Hippocampal formation (tissue), 2 donors: ENCODE measurements at regions not wholly inside any gene's neighbourhood (a gene's known extent, or its start where the extent isn't known, plus 50 kb on each side); places are given as distances from the start of the nearest gene placed in this dataset.

ENCODE experiments used
- DNase-seq, 2 donors: peaks; one replicate each; lab custom pipeline; 2025; lab: John Stamatoyannopoulos, UW

GRCh38 chr1:73953586-73953985, 244.4 kb downstream of the LRRIQ3 start:
- DNase-seq: no peak

GRCh38 chr1:73953186-73953585, 244.8 kb downstream of the LRRIQ3 start:
- no peak for DNase-seq

GRCh38 chr1:73948055-73948454, 249.9 kb downstream of the LRRIQ3 start:
- DNase-seq: no peak

DNA sequence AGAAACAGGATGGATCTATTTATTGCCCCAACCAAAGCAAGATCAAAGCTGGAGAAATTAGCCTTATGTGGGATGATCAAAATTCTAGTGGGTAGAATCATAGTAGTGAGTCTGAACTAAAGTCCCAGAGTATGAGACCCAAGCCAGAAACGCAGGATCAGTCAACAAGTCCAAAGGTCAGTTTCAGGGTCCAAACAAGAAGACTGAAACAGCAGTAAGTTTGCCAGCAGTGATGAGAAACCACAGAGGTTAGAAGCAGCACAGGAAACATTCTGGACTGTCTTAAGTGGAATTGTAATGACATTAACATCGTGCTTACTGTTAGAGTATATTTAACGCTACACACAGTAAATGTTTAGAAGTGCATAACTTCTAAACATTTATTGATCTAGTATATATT, 251.0 kb downstream of the LRRIQ3 start:
- DNase-seq: no peak

- DNase-seq: no peak
These were observed 254.7 kb downstream of the LRRIQ3 start for GRCh38 chr1:73943270-73943669.

GRCh38 chr1:73930293-73930692, 267.7 kb downstream of the LRRIQ3 start:
- DNase-seq: no peak

- no peak for DNase-seq
These were observed 283.0 kb downstream of the LRRIQ3 start for GRCh38 chr1:73914951-73915350.

DNA sequence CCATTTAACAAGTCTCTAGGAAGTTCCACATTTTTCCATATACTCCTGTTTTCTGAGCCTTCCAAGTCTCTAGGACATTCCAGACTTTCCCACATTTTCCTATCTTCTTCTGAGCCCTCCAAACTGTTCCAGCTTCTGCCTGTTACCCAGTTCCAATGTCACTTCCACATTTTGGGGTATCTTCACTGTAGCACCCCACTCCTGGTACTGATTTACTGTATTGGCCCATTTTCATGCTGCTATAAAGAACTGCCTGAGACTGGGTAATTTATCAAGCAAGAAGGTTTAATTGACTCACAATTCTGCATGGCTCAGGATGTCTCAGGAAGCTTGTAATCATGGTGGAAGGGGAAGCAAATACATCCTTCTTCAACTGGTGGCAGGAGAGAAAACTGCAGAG, 285.0 kb downstream of the LRRIQ3 start:
- DNase-seq: no peak

- no peak for DNase-seq
These were observed 286.1 kb downstream of the LRRIQ3 start for GRCh38 chr1:73911849-73912248.

DNA sequence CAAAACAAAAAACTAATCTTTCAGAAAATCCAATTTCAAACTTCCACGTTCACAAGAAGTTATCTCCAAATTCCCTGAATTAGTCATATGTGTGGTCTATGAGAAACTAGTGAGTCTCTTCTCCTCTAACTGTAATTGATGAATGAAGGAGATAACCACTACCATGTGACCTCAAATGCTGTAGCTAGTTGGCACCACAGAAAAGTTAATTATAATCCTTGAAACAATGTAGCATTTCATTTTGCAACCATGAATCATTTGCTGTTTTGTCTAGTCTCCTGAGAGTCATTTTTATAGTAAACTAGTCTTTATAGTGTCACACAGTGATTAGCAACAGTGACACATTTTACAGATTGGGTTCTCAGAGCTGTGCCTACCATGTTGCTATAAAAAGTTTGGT, 287.5 kb downstream of the LRRIQ3 start:
- no peak for DNase-seq

- DNase-seq: no peak
These were observed 287.9 kb downstream of the LRRIQ3 start for GRCh38 chr1:73910062-73910461.

- DNase-seq: no peak
These were observed 288.9 kb downstream of the LRRIQ3 start for GRCh38 chr1:73909043-73909562.

DNA sequence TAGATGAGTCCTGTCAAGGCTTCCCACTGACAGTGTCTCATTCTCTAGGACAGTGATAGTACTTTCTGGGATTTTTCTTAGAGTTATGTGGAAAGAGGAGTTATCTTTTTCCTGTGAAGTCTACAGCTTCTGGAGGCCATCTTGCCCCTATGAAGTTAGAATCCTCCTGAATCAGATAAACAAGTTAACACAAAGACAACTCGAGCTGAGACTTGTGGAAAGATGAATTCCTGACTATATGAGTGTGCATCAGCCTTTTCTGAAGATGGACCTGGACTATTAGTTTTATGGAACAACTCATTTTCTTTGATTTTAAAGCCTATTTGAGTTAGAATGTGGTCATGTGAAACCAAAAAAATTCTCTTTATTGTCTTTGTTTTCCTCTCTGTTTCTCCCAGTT, 290.9 kb downstream of the LRRIQ3 start:
- DNase-seq: no peak

- DNase-seq: no peak
These were observed 294.9 kb downstream of the LRRIQ3 start for GRCh38 chr1:73903092-73903491.

DNA sequence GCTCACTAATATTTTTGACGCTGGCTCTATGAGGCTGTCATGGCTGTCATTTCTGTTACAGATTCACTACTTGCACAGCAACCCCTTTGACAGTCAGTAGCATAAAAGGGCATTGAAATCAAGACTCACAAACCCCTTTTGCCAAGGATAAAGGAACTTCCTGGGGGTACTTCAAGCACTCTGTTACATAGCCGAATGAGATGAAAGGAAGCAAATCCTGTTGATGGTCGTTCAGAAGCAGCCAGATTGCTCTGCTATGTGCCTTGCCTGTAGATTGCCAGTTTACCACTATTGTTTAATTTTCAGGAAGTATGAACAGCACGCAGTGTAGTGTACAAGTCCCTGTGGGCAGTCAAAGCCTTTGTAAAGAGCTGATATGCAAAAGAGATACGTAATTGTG, 296.2 kb downstream of the LRRIQ3 start:
- no peak for DNase-seq

DNA sequence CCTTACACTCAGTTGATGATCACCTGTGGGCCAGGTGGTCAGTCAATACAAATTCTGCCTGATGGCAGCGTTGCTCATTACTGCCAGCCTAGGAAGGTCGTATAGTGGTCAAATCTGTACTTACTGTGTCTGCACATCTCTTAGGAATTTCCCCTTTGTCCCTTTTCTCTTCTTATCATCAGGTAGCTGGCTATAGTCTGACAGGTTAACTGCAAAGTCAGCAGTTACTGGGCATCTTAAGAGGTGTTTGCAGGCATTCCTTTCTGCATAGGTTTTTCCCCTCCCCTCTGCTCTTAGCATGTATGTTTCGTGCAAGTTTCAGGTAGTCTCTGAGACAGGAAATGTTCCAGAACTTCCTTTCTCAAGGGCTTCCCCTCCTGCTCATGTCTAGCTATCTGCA, 298.7 kb downstream of the LRRIQ3 start:
- no peak for DNase-seq

- DNase-seq: no peak
These were observed 299.4 kb downstream of the LRRIQ3 start for GRCh38 chr1:73898540-73898939.

DNA sequence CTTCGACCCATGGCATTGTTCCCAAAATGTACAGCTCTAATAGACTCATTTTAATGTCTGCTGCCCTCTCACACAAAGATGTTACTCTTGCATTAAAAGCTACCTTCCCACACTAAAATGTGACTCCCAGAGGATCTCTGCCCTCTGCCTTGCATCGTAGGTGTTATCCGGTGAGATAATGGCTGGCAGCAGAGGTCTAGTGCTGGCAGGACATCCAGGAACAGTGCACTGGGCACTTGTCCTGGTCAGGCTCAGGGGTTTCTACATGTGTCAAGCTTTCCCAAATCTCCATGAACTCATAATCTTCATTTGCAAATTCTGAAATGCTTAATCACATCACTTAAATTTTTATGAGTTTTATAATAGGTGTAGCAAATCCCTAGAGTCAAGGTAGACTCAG, 310.6 kb downstream of the LRRIQ3 start:
- DNase-seq: no peak

DNA sequence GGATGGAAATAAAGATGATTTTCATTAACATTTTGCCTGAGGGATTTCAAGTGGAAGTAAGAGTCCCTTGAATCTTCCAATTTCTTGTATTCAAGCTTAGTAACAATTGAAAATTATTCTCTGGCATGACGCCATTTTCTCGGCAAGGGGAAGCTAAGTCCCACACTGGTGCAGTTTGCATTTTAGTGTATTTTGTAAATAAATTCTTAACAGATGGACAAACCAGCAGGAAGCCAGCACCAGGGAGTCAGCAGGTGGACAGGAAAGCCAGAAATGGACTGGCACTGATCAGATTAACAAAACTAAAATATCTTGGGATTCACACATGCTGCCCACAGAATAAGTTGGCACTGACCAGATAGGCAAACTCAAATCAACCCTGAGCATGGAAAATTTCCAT, 311.3 kb downstream of the LRRIQ3 start:
- no peak for DNase-seq

DNA sequence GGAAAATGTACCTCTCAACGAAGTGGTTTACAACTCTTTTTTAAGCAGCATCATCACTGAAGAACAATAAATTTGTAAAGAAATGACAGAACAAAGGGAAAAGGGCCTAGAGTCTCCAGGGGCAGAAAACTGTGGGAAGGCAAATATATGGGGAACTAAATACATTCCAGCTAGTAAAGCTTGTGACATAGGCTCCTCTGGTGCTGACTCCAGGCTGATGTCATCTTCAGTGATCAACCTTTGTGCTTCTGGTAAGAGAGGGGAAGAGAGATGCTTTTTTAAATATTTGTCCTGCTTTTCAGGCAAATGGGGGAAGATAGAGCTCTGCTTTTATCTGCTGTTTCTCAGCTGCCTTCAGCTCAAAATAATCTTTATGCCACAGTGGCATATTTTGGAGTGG, 323.2 kb downstream of the LRRIQ3 start:
- DNase-seq: no peak

DNA sequence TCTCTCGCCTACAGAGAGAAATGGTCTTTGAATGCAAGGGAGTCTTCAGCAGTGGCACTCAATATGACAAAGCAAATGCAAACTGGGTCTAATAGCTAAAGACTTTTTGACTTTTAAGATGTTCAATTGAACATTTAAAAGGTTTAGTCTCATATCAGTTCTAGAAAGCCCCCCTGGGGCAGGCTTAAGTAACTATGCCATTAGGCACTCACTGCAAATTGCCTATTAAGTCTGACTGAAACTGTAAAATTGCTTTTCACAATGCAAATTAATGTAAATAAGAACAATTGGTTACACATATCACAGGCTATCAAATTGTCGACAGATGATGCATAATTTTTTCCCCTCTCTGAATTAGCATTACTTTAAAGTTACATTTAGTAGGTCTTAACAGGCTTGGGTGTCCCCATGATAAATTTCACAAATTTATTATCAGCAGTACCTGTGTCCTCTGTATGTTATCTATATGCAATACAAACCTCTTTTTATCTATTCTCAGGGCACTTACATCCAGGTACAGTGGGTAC, 329.1 kb downstream of the LRRIQ3 start:
- no peak for DNase-seq

- no peak for DNase-seq
These were observed 335.6 kb downstream of the LRRIQ3 start for GRCh38 chr1:73862355-73862754.

GRCh38 chr1:73860421-73860950, 337.5 kb downstream of the LRRIQ3 start:
- DNase-seq: no peak

DNA sequence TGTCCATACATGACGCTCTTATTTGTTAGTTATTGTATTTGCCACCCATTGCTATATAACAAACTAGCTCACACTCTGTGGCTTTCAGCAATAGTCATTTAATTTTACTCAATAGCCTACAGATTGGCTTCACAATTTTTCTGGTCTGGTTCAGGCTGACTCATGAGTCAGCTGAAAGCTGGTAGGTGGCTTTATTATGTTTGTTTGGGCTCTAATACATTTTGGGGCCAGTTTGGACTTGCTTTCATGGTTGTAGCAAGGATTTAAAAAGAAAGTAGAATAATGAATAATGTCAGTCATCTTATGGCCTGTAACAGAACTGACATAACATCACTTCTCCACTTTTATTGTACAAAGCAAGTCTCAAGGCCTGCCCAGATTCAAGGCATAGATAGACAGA, 338.7 kb downstream of the LRRIQ3 start:
- no peak for DNase-seq
